ENCODE measurements at regions not wholly inside any gene's neighbourhood (a gene's known extent, or its start where the extent isn't known, plus 50 kb on each side); places are given as distances from the start of the nearest gene placed in this dataset.

GRCh38 chr5:3030511-3031165, 279.2 kb upstream of the IRX2 start:
- DNase-seq, result no peak

GRCh38 chr5:3029396-3029795, 277.9 kb upstream of the IRX2 start:
- DNase-seq, result no peak

GRCh38 chr5:3027866-3028635, 276.6 kb upstream of the IRX2 start:
- DNase-seq, result no peak

GRCh38 chr5:3027185-3027865, 275.8 kb upstream of the IRX2 start:
- DNase-seq, result no peak

- no peak for DNase-seq
These were observed 275.2 kb upstream of the IRX2 start for GRCh38 chr5:3026651-3027050.

GRCh38 chr5:3026099-3026498, 274.6 kb upstream of the IRX2 start:
- no peak for DNase-seq

GRCh38 chr5:3025392-3025791, 273.9 kb upstream of the IRX2 start:
- DNase-seq, result no peak

GRCh38 chr5:3024976-3025375, 273.5 kb upstream of the IRX2 start:
- no peak for DNase-seq

GRCh38 chr5:3024554-3024953, 273.1 kb upstream of the IRX2 start:
- DNase-seq, result no peak

GRCh38 chr5:3024126-3024525, 272.6 kb upstream of the IRX2 start:
- DNase-seq, result no peak

GRCh38 chr5:3023656-3024055, 272.2 kb upstream of the IRX2 start:
- no peak for DNase-seq

GRCh38 chr5:3022665-3023064, 271.2 kb upstream of the IRX2 start:
- no peak for DNase-seq

- DNase-seq, result no peak
These were observed 268.9 kb upstream of the IRX2 start for GRCh38 chr5:3020426-3020825.

GRCh38 chr5:3019045-3019444, 267.6 kb upstream of the IRX2 start:
- DNase-seq, result no peak

- no peak for DNase-seq
These were observed 260.2 kb upstream of the IRX2 start for GRCh38 chr5:3011764-3012017.

- no peak for DNase-seq
These were observed 259.7 kb upstream of the IRX2 start for GRCh38 chr5:3010953-3011763.

GRCh38 chr5:3010301-3010952, 258.9 kb upstream of the IRX2 start:
- no peak for DNase-seq

- no peak for DNase-seq
These were observed 258.1 kb upstream of the IRX2 start for GRCh38 chr5:3009605-3010004.

GRCh38 chr5:3007577-3007976, 256.1 kb upstream of the IRX2 start:
- no peak for DNase-seq

- no peak for DNase-seq
These were observed 255.6 kb upstream of the IRX2 start for GRCh38 chr5:3006961-3007551.

- no peak for DNase-seq
These were observed 255.0 kb upstream of the IRX2 start for GRCh38 chr5:3006526-3006925.

- no peak for DNase-seq
These were observed 253.0 kb upstream of the IRX2 start for GRCh38 chr5:3004361-3005080.
